SIG-M5 (cell line): ENCODE measurements at regions not wholly inside any gene's neighbourhood (a gene's known extent, or its start where the extent isn't known, plus 50 kb on each side); places are given as distances from the start of the nearest gene placed in this dataset.
"Not testable (repeated sequence)": the region's sequence is repeated elsewhere in the genome, so short reads cannot be mapped to it uniquely, and the experiment has no call there.

Experiments
- DNase-seq: peaks from one replicate; lab custom pipeline; 2025; lab: John Stamatoyannopoulos, UW

DNA sequence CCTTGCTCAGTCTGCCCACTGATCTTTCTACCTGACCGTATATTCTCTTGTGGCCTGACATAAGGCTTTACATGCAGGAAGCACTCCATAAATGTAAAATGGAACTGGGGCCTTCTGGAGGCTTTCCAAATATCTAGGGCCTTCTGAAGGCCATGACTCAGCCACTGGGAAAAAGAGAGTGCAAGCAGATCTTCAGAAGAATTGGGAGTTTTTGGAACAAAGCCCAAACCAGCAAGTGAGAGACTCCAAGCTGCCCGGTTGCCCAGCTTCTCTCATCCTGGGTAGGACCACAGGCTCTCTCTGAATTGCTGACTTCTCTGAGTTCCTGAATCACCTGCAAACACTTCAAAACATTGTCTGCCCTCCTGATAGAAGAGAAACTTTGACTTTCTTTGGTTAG lies 107.9 kb upstream of the BMAL1 start:
- no peak for DNase-seq

DNA sequence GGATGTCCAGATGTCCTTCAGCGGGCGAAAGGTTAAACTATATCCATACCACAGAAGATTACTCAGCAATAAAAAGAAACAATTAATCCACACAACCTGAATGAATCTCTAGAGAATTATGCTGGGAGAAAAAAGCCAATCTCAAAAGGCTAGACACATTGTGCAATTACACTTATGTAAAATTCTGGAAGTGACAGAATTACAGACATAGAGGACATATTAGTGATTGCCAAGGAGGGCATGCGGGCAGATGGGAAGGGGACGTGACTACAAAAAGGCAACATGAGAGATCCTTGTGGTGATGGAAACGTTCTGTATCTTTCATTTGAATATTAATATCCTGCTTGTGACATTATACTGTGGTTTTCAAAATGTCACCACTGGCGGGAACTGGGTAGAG lies 103.5 kb upstream of the BMAL1 start:
- DNase-seq: no peak

DNA sequence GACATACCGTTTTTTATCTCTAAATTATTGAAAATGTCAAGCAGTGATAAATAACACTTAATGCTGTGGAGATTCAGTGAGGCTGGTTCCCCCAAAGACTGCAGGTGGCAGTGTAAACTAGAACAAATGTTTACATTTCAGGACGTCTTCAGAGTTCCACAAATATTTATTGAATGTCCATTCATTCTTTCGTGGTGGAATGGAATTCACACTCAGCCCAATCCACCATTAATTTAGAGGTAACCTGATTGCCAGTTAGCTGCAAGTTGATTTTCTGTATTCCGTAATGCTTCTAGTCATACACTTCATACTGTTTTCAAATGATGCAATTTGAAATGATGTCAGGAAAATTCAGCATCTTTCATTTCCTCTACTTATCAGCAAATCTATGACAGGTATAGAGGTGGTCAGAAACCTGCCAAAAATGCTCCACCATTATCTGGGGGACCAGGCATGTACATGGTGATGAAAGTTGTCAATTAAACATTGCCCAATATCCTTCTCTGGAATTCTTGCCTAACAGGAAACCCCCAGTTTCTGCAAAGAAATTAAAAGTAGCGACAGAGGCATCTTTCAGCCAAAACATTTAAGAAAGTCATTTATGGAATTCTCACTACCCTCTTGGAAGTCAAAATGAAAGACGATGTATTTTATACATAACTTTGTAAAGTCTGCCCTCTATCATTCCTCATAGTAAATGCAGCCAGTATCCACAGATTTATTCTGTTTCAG lies 94.3 kb upstream of the BMAL1 start:
- DNase-seq: no peak

DNA sequence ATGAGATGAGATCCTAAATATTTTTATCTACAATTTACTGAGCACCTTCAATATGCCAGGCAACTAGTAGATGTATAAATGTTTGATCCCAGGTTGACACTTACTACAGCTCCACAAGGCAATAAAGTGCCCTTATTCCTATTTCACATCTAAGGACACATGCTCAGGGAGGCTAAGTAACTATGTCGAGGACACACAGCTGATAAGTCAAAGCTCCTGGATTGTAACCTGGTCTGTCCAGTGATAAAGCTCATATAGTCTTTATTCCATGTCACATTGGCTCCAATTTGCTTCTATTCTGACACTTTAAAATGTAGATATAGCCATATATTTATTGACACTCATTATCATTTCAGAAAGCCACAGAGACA lies 93.8 kb upstream of the BMAL1 start:
- DNase-seq: no peak

DNA sequence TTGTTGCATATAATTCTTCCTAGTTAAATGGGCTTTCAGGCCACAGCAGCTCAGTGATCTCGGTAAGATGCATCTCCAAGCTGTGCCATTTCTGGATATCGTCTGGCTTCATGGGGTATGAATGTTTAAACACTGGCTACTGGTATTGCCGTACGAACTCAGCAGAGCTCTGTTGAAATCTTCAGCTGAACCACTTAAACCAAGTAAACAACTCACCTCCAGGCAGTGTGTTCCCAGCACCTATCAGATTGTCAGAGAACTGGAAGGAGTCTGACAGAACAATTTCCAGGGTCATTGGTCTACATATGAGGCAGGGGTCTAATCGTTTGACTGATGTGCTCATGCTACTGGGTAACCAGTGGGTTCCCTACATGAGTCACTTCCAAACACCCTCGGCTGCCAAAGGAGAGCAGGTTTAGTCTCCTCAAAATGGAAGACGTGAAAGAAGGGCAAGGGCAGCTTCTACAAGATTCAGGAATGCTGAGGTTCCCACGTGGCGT lies 93.2 kb upstream of the BMAL1 start:
- no peak for DNase-seq

DNA sequence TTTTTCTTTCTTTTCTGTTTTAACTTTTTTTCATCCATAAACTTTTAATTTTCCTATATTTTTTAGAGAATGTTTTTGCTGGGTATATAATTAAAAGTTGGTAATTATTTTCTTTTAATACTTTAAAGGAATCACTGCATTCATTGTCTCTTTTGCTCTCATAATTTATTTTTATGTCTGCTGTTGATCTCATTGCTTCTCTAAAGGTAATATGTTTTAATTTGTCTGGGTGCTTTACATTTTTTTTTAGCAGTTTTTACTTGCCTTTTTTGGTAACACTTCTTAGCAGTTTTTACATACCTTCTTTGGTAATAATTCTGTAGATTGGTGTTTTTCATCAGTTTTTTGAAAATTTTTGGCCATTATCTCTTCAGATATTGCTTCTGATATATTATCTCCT lies 89.4 kb upstream of the BMAL1 start:
- no peak for DNase-seq

DNA sequence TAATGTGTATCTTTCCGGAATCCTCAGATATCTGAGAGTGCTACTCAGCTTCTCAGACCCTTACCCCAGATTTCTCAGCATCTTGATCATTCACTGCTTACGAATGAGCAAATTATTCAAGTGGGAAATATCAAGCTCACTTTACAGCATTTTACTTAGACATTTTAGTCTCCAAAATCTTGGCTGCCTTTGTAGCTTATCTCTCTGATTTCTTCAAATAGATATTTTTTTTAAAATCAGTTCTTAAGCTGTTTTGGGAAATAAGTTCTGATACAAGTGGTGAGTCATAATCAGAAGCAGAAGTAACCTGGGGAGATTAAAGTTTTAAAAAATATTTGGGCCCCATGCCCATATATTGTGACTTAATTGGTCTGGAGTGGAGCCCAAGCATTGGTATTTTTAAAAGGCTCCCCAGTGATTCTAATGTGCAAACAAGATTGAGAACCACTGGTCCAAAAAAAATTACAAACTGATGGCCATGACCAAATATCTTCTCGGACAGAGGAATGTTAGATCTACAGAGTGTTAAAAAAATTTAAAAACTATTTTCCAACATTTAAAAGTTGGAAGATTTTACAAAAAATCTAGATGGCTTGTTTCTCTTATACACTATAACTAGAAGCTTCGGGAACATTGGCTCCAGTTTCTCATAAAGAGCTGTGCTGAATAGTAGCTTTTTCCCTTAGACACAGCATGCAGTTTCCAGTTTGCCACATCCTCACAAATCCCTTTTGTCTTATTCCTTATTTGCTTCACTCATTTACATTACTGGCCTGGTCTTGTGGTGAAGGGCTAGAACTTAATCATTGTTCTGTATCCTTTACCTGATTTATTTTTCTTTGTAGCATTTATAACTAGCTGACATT lies 87.8 kb upstream of the BMAL1 start:
- DNase-seq: no peak

DNA sequence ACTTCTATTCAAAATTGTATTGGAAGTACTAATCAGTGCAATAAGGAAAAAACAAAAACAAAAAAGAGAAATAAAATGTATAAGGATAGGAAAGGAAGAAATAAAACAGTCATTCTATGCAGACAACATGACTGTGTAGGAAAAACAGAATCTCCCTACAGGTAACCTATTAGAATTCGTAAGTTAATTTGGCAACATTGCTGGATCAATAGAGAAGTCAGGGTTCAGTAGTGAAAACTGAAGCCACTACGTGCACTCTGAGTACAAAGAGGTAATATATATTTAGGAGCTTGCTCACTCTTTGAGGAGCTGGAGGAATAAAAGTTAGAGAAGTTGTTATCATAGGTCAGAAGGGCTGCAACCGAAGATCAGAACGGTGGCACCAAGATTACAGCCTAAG lies 84.0 kb upstream of the BMAL1 start:
- no peak for DNase-seq

DNA sequence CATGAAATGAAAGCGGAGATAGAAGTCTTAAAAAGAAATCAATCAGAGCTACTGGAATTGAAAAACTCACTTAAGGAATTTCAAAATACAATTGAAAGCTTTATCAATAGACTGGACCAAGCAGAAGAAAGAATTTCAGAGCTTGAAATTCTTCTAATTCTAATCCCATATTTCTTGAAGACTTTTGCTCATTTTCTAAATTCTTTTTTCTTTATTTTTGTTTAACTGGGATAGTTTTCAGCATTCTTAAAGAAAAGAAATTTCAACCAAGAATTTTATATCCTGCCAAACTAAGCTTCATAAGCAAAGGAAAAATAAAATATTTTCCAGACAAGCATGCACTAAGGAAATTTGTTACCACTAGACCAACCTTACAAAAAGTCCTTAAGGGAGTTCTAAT lies 80.2 kb upstream of the BMAL1 start:
- DNase-seq: not testable (repeated sequence)

DNA sequence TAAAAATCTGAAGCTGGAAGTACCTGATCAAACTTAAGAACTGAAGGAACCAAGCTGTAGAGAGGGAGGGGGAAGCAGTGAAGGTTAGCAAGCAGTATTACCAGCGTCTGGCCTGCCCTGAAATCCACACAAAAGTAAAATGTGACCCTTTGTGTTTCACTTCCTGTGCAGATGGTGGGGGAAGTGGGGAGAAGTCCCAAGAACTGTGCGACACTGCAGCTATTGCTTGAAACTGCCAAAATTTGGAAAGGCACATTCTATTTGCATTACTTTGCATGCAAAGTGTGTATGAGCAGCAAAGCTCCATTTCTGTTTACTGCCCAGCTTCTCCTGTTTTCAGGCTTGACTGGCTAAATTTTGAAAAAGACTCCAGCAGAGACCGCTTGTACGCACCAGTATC lies 72.1 kb upstream of the BMAL1 start:
- DNase-seq: no peak

DNA sequence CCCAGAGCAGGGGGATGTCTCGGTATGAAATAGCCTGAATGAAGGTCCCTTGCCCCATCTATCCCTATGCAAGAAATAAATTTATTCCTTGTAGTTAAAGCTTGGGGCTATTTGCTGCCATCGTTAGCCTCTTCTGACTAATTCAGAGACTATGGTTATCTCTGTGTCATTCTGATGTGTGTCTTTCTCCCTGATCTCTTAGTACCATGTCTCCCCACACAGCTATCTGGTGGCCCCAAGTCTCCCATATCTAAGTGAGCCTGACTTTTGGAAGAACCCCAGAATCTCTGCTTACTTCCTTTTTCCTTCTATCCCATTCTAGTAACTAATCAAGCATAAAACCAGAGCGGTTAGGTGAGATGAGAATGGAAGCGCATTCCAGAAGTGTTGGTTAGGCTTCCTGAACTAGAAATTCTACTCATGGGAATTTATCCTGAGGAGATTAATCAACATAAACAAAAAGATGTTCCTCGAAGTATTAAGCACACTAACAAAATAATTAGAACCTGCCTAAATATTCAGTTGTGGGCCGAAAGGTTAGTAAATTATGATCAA lies 71.4 kb upstream of the BMAL1 start:
- DNase-seq: no peak

DNA sequence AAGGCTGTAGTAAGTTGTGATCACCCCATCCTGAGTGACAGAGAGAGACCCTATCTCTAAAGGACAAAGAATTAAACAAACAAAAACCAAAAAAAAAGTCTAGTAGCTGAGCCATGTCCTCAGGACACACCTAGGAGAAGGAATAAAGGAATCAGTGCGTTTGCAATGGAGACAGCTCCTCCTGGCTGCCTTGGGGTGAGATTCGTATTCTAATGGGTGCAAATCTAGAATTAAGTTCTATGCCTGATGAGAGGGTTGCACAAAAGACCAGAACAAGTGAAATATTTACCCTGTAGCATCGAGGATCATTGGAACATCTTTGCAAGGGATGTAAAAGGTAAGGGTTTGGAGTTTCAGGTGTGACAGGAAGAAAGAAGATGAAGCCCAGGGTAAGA lies 70.3 kb upstream of the BMAL1 start:
- no peak for DNase-seq

DNA sequence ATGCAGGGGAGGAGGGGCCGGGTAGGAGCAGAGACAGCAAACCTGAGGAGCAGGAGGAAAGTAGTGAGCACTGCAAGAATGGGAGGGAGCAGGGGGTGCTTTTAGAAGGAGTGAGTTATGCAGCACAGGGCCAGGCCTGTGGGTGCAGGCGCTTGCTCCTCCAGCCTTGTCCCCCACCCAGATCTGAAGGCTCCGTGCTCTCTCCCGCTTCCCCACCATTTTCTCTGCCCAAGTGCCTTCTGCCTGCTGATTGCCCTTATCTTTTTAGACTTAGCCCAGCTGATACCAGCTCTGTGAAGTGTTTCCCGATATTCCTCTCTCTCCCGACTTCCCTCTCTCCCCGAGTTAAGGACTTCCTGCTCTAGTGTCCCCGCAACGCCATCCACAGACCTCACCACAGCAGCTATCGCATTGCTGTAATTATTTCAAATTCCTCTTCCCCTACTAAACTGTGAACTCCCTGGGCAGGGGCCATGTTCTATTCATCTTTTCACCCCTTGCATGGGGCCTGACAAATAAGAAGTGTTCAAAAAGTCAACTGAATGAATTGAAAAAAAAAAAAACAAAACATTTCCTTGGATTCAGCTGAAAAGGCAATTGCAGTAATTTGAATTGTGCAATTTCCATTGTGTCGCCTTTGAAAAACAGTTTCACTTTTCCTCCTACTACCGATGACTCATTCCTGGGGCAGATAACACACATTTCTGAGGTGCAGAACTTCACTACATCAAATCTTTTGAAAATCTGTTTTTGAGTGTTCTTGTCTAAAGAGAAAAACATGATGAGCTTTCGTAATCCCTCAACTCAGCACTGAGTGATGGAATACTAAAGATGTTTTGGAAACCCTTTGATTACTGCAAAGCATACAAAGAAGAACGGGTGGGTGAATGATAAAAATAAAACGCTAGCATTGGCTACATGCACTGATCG lies 69.7 kb upstream of the BMAL1 start:
- peak; percentile 32 for DNase-seq

DNA sequence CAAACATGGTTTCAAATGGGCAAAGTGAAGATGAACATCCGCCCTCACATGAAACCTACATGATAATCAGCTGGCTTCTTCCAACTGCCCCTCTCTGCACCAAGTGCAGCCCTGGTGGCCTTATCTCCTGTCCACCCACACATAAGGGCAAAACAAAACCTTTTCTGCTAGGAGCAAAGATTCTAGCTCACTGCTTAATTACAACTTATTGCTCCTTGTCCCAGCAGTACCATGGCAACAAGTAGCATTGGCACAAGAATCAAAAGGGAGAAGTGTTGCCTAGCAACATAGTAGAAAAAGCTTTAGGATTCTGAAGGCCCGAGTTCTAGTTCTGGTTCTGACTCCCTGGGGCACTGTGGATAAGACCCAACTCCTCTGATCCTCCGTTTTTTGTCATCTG lies 68.7 kb upstream of the BMAL1 start:
- no peak for DNase-seq

DNA sequence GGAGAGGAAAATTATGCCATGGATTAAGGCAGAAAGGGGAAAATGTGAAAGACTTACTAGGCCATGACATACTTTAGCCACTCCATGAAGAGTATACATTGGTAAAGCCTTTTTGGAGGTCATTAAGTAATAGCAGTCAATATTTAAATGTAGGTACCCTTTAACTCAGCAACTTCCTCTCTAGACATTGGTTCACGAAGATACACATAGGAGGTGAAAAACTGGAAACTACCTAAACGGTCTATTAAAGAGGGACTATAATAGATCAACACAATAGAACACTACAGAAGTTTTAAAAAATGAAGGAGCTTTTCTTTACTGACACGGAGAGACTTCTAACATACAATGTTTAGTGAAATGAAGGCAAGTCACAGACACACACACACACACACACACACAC lies 68.2 kb upstream of the BMAL1 start:
- no peak for DNase-seq

DNA sequence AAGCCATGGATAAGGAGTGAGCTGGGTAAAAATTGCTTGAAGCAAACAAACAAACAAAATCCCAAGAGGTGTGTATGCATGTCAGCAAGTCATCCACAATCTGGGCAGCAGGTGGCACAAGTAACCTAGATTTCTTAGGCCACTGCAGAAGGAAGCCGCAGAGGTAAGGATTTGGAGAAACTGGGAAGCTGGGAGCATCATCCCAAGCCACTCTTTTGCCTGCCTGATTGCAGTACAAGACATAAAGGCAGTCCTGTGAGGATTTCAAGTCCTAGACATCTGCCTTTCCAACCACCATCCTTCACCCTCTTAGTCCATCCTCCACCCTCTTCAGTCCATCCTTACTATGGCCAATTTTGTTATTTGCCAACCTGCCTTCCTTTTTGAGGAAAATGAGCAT lies 67.2 kb upstream of the BMAL1 start:
- no peak for DNase-seq

DNA sequence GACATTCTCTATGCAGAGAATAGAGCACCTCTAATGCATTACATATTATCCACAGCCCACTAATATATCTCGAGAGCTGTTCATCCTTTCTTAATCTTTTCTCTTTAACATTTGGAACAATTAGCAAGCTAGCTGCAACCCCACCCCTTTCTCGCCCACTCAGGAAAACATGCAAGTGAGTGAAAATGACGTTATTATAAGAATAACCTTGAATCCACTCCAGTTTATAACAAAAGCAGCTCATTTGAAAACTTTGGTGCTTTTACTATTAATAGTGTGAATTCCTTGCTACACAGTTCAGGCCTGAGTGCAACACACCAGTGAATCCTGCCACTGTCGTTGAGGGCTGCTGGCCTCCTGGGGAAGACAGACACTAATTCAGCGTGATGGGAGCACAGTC lies 63.3 kb upstream of the BMAL1 start:
- DNase-seq: no peak

DNA sequence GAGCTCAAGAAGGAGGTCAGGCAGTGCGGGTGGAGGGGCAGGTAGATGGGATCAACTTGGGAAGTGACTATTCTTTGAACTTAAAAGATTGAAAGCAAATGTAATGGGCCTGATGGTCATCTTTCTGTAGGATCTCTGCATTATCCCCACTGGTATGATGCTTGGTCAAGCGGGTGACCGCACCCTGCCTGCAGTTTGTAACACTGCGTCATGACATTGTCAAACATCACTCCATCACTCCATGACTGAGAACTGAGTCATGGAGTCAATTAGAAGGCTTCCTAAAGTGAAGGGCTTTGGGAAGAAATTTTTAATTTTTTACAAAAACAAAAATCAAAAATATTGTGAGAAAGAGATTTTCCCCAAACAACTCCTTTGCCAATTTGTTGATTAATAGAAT lies 62.4 kb upstream of the BMAL1 start:
- DNase-seq: no peak

DNA sequence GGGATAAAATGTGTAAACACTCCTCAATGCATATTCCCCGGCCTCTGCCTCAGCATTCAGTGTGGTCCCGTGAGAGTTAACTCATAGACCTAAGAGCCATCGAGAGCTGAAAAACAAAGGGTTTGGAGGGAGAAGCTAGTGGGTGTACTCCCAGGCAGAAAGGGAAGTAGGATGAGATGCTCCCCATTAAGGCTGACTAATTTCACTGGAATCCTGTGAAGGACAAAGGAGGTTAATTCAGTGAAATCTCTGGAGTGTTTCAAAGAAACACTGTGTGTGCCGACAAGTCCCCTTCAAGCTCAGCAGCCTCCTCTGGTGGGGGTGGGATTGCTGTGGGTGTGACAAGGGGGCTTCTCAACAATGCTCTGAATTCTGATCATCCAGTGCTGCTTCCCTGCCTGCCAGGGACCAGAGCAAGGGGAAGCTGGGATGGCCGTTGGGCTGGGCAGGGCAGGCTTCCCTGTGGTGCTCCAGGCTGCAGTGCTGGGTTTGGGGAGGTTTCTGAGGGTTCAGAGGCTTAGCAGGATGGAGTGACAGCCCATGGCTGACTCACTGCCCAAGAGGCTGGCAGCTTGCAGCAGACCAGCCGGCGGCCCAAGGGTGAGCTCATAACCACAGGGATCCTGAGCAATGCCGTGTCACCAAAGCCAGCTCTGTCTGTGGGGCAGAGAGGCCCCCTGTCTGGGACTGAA lies 61.4 kb upstream of the BMAL1 start:
- DNase-seq: no peak

DNA sequence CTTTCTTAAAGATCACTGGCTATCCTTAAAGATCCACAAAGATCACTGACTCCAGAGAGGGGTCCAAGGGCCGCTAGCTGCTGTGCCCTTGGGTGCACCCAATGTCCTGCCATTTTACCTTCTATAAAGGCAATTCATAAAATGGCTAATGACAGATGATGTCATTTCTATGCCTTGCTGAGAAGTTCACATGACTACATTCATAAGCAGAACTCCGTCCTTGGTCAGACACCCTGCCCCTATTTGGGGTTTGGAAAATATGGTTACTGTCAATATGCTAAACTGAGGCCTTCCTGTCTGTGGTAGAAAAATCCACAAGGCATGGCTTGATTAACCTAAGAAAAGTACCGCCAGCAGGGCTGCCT lies 60.9 kb upstream of the BMAL1 start:
- DNase-seq: no peak

DNA sequence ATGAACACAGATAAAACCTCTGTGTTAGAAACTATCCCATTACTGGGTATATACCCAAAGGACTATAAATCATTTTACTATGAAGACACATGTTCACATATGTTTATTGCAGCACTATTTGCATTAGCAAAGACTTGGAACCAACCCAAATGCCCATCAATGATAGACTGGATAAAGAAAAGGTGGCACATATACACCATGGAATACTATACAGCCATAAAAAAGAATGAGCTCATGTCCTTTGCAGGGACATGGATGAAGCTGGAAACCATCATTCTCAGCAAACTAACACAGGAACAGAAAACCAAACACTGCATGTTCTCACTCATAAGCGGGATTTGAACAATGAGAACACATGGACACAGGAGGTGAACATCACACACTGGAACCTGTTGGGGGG lies 58.9 kb upstream of the BMAL1 start:
- DNase-seq: not testable (repeated sequence)

DNA sequence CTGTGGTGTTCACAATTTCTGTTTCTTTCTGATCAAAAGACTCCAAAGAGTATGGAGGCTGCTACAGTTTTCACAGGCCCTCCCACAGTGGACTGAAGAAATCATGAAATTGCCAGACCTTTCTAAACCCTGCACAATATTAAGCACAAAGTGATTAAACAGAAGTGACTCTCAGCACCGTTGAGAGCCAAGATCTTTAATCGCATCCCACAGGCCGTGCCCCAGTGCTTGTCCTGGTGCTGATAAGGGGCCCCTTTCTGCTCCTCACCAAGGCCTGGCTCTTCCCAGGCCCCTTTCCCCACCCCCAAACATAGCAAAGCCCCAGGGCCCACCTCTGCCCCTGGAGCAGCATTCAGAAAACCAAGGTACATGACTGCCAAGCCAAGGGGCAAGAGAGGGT lies 57.4 kb upstream of the BMAL1 start:
- no peak for DNase-seq
